ENCODE measurements at regions not wholly inside any gene's neighbourhood (a gene's known extent, or its start where the extent isn't known, plus 50 kb on each side); places are given as distances from the start of the nearest gene placed in this dataset.

GRCh38 chr2:76330865-76331264, 620.1 kb upstream of the GCFC2 start:
- TF ChIP-seq CTCF (IDR thresholded peaks at IDR 0.05; ENCODE audit: borderline replicate concordance, extremely low read depth, low read length, poor library complexity, severe bottlenecking) (no peak), EZH2 (IDR thresholded peaks at IDR 0.05; ENCODE audit: borderline replicate concordance, low read depth, low read length, severe bottlenecking) (no peak)
